Bronchial epithelial cell (primary cell): ENCODE measurements at regions not wholly inside any gene's neighbourhood (a gene's known extent, or its start where the extent isn't known, plus 50 kb on each side); places are given as distances from the start of the nearest gene placed in this dataset.

Experiments used
- DNase-seq: peaks from one replicate; pipeline ENCODE4 v3.0.0-alpha.2; 2010; ENCODE audit warnings: low read depth
- FAIRE-seq: peaks from 2 replicates; lab custom pipeline; 2011; peaks lifted over from hg19 to GRCh38; lab: Jason Lieb, UNC
- H3K27me3 ChIP-seq: 2 replicates; pipeline ENCODE4 v1.5.1; 2011; ENCODE audit warnings: low read length; ENCODE audit not compliant: control insufficient read depth, insufficient read depth
- H3K36me3 ChIP-seq: 2 replicates; pipeline ENCODE4 v1.5.1; 2011; ENCODE audit warnings: low read length; ENCODE audit not compliant: control insufficient read depth, insufficient read depth
- H3K4me3 ChIP-seq: 2 replicates; pipeline ENCODE4 v1.5.1; 2011; ENCODE audit warnings: mild to moderate bottlenecking, low read depth, low read length, control low read depth
- CTCF ChIP-seq: IDR thresholded peaks from 2 replicates; pipeline ENCODE4 v1.5.1; 2011; ENCODE audit warnings: mild to moderate bottlenecking, moderate library complexity, low read length, control low read depth, inconsistent platforms; ENCODE audit not compliant: insufficient read depth, severe bottlenecking

GRCh38 chr18:78595924-78596573, 383.6 kb upstream of the SALL3 start:
- FAIRE-seq (no peak), DNase-seq (no peak)
- Histone ChIP-seq H3K27me3 (no peaks in the 10 kb centered on the region), H3K4me3 (no peak overlapping the region), H3K36me3 (no peaks in the 10 kb centered on the region)
- no peak for TF ChIP-seq CTCF

- TF ChIP-seq CTCF = no peak
- FAIRE-seq = no peak
- no peak overlapping the region for H3K4me3 ChIP-seq
- H3K36me3 ChIP-seq = no peaks in the 10 kb centered on the region
- DNase-seq = peak; percentile 5
- no peaks in the 10 kb centered on the region for H3K27me3 ChIP-seq
These were observed 382.7 kb upstream of the SALL3 start for GRCh38 chr18:78596794-78597345.

- Histone ChIP-seq H3K27me3 (no peaks in the 10 kb centered on the region), H3K4me3 (no peak overlapping the region), H3K36me3 (no peaks in the 10 kb centered on the region)
- FAIRE-seq (no peak), DNase-seq (no peak)
- TF ChIP-seq CTCF = no peak
These were observed 378.3 kb upstream of the SALL3 start for GRCh38 chr18:78601349-78601748.

- no peak for TF ChIP-seq CTCF
- H3K27me3 ChIP-seq = no peaks in the 10 kb centered on the region
These were observed 377.7 kb upstream of the SALL3 start for GRCh38 chr18:78601923-78602322.

GRCh38 chr18:78602430-78602829, 377.2 kb upstream of the SALL3 start:
- no peaks in the 10 kb centered on the region for H3K36me3 ChIP-seq
- FAIRE-seq = no peak
- H3K27me3 ChIP-seq = no peaks in the 10 kb centered on the region
- TF ChIP-seq CTCF = no peak
- no peak overlapping the region for H3K4me3 ChIP-seq
- DNase-seq = no peak

More at GRCh38 chr18:78601923-78602322, 377.7 kb upstream of the SALL3 start:
- DNase-seq (no peak), FAIRE-seq (no peak)
- Histone ChIP-seq H3K4me3 (no peak overlapping the region), H3K36me3 (no peaks in the 10 kb centered on the region)
